Ascending aorta (tissue), 2 donors: ENCODE measurements at regions not wholly inside any gene's neighbourhood (a gene's known extent, or its start where the extent isn't known, plus 50 kb on each side); places are given as distances from the start of the nearest gene placed in this dataset.

ENCODE experiments used
- DNase-seq, 2 donors: peaks; one replicate each; pipeline ENCODE4 v3.0.0-alpha.2; 2019; ENCODE audit warnings: low spot score in 2 of 2
- H3K27ac ChIP-seq, 2 donors: fragments of 200-600 bp; sonication (generic); one replicate each; pipeline ENCODE4 v1.5.1; 2016 to 2017; ENCODE audit warnings: mild to moderate bottlenecking in 1 of 2
- H3K27me3 ChIP-seq: fragments of 200-600 bp; sonication (generic); one replicate; pipeline ENCODE4 v1.5.1; 2017
- H3K36me3 ChIP-seq, 2 donors: fragments of 200-600 bp; sonication (generic); one replicate each; pipeline ENCODE4 v1.5.1; 2016
- H3K4me1 ChIP-seq, 2 donors: fragments of 200-600 bp; sonication (generic); one replicate each; pipeline ENCODE4 v1.5.1; 2016 to 2017; ENCODE audit warnings: mild to moderate bottlenecking in 1 of 2
- H3K4me3 ChIP-seq, 2 donors: fragments of 200-600 bp; sonication (generic); one replicate each; pipeline ENCODE4 v1.5.1; 2016 to 2017; ENCODE audit warnings: mild to moderate bottlenecking in 1 of 2
- H3K9me3 ChIP-seq, 2 donors: fragments of 200-600 bp; sonication (generic); one replicate each; pipeline ENCODE4 v1.5.1; 2016
- intact Hi-C: fragments of 100-400 bp; cut with DNase I; formaldehyde crosslinking; loops from one replicate; pipeline ENCODE4 v1.15.1; 2023
- TF ChIP-seq, protein P1 (sequence below), 3 experiments: fragments of 200-600 bp in 2 of 3; fragments of 450-650 bp in 1 of 3; sonication (generic) in 2 of 3; IDR thresholded peaks; one replicate each; pipeline ENCODE4 v1.5.1; 2016 to 2019; ENCODE audit warnings: antibody characterized with exemption in 3 of 3, mild to moderate bottlenecking in 1 of 3, moderate library complexity in 1 of 3

DNA sequence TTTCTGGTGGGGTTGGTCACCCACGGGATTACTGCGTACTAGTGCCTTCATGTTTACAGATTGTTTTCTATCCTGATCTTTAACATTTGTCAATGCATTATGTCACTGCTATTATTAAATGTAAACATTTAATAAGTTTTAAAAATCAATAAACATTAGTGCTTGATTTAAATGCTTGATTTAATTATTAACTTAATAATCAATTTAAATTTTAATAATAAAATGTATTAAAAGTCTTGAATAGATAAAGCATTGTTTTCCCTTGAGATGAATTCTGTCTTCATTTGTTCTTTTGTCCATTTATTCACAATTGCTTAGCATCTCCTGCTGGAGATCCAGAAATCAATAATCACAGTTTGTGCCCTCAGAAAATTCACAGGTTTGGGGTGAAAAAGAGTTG, 201.8 kb upstream of the HDAC9 start:
- Histone ChIP-seq H3K27ac (no peak overlapping the region), H3K36me3 (no peaks in the 10 kb centered on the region), H3K9me3 (no peaks in the 10 kb centered on the region), H3K27me3 (no peaks in the 10 kb centered on the region), H3K4me3 (no peak overlapping the region), H3K4me1 (no peaks in the 10 kb centered on the region)
- intact Hi-C loops: no loop called here
- no peak for DNase-seq
- TF ChIP-seq, protein P1, sequence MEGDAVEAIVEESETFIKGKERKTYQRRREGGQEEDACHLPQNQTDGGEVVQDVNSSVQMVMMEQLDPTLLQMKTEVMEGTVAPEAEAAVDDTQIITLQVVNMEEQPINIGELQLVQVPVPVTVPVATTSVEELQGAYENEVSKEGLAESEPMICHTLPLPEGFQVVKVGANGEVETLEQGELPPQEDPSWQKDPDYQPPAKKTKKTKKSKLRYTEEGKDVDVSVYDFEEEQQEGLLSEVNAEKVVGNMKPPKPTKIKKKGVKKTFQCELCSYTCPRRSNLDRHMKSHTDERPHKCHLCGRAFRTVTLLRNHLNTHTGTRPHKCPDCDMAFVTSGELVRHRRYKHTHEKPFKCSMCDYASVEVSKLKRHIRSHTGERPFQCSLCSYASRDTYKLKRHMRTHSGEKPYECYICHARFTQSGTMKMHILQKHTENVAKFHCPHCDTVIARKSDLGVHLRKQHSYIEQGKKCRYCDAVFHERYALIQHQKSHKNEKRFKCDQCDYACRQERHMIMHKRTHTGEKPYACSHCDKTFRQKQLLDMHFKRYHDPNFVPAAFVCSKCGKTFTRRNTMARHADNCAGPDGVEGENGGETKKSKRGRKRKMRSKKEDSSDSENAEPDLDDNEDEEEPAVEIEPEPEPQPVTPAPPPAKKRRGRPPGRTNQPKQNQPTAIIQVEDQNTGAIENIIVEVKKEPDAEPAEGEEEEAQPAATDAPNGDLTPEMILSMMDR (IDR thresholded peaks at IDR 0.05): no peak

DNA sequence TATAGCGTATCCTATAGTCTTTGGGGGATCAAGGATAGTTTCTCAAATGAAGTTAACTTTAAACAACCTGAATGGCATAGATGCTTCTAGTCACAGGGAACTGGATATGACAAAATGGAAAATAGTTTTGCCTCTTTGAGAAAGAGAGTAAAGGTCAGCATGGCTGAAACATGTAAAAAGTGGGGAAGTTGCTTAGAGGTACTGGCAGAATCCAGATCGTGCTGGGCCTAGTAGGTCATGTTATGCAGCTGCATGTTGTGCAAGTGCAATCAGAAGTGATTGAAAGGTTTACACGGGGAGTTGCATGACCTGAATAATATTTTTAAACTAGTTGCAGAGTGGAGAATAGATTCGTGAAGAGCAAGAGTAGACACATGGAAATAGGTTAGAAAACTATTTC, 201.1 kb upstream of the HDAC9 start:
- H3K27ac ChIP-seq: no peak overlapping the region
- TF ChIP-seq, protein P1 (IDR thresholded peaks at IDR 0.05): no peak
- no peaks in the 10 kb centered on the region for H3K4me1 ChIP-seq
- H3K4me3 ChIP-seq: no peak overlapping the region
- intact Hi-C loops: no loop called here
- DNase-seq: no peak
- H3K9me3 ChIP-seq: no peaks in the 10 kb centered on the region
- no peaks in the 10 kb centered on the region for H3K36me3 ChIP-seq
- H3K27me3 ChIP-seq: no peaks in the 10 kb centered on the region

DNA sequence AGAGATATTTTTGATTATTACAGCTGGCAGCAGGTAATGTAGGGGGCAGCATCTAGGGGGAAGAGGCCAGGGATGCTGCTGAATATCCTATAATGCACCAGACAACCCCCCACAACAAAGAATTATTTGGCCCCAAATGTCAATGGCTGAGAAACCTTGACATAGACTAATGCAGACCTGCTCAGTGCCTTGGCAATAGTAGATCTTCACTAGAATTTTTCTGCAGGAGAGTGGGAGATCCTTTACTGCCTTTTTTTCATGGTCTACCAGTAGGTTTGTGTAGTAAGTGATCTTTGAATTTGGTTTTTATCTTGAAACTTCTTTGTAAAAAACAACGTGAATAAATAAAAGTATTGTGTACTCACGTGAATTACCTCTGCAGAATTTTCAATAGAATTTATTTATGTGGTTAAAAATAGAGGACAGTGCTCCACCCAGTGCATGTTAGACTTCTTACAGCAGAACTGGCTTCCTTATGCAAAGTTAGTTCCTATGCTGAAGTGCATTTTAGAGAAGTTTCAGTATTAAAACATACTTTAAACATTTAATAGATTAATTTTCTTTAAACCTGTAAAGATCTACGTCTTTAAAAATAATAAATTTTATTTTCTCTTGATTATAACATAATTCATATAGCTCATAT, 199.6 kb upstream of the HDAC9 start:
- Histone ChIP-seq H3K4me1 (no peaks in the 10 kb centered on the region), H3K36me3 (no peaks in the 10 kb centered on the region), H3K27ac (no peak overlapping the region), H3K27me3 (no peaks in the 10 kb centered on the region), H3K4me3 (no peak overlapping the region), H3K9me3 (no peaks in the 10 kb centered on the region)
- intact Hi-C loops: no loop called here
- TF ChIP-seq, protein P1 (IDR thresholded peaks at IDR 0.05): no peak
- no peak for DNase-seq

DNA sequence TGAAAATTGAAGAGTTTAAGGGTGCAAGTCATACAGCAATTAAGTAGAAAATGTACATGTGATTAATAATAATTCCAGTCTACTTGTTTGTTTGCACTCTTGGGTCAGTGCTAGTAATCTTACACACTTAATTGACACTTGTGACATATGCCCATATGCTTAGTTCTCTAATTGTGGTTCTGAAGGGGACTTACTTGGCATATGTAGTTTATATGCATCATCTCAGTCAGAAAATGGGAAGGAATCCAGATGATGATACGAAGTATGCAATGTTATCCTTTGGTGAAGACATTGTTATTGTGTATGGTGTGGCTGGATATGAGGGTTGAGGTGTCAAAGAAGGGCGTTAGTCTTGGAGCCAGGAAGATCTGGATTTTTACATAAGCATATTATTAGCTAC, 193.5 kb upstream of the HDAC9 start:
- Histone ChIP-seq H3K27ac (no peak overlapping the region), H3K27me3 (no peaks in the 10 kb centered on the region), H3K36me3 (no peaks in the 10 kb centered on the region), H3K4me3 (no peak overlapping the region), H3K4me1 (peaks cover 0 to 5% of the 10 kb centered on the region in 2 donors), H3K9me3 (no peaks in the 10 kb centered on the region)
- DNase-seq: no peak
- TF ChIP-seq, protein P1 (IDR thresholded peaks at IDR 0.05): no peak
- intact Hi-C loops: no loop called here

DNA sequence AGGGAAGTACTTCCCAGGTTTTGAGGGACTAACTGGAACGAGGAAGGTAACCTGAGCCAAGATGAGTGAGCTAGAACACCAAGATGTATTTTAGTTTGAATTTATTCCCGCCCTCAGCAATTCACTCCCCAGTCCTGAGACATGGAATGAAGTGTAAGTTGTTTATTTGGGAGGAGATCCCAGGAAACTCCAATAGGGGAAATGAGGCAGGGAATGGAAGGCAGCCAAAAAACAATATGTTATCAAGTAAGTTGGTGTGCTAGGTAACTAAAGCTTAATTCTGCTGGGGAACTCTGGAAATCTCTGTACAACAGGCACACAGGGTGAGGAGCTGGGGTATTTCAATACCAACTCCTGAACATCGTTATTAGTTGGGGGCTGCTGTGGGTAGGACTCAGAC, 189.7 kb upstream of the HDAC9 start:
- no peak overlapping the region for H3K27ac ChIP-seq
- H3K36me3 ChIP-seq: no peaks in the 10 kb centered on the region
- intact Hi-C loops: no loop called here
- DNase-seq: no peak
- peaks cover 0 to 5% of the 10 kb centered on the region in 2 donors for H3K4me1 ChIP-seq
- TF ChIP-seq, protein P1 (IDR thresholded peaks at IDR 0.05): no peak
- no peaks in the 10 kb centered on the region for H3K27me3 ChIP-seq
- H3K4me3 ChIP-seq: no peak overlapping the region
- no peaks in the 10 kb centered on the region for H3K9me3 ChIP-seq

DNA sequence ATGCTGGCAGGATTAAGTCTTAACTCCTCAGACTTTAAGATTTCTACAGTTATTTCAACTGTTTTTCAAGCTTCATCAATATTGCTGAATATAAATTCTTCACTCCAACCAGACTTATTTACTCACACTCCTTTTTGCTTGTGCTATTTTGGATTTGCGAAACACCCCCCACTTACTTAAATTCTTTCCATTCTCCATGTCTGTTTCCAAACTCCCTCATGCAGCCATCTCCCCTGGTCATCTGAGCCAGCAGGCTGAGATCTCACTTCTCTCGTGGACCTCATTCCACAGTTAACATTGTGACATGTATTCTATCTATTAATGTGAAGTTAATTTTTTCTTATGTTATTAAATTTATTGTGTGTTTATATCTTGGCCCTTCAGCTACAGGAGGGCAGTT, 188.9 kb upstream of the HDAC9 start:
- Histone ChIP-seq H3K27ac (no peak overlapping the region), H3K4me1 (peaks cover 0 to 5% of the 10 kb centered on the region in 2 donors), H3K9me3 (no peaks in the 10 kb centered on the region), H3K36me3 (no peaks in the 10 kb centered on the region), H3K4me3 (no peak overlapping the region), H3K27me3 (no peaks in the 10 kb centered on the region)
- intact Hi-C loops: no loop called here
- TF ChIP-seq, protein P1 (IDR thresholded peaks at IDR 0.05): no peak
- no peak for DNase-seq
